ENCODE measurements at regions not wholly inside any gene's neighbourhood (a gene's known extent, or its start where the extent isn't known, plus 50 kb on each side); places are given as distances from the start of the nearest gene placed in this dataset.

- Histone ChIP-seq H3K27ac (ENCODE audit: low read length) (no peak overlapping the region), H3K27me3 (ENCODE audit: control insufficient read depth, insufficient read depth, low read length) (no peaks in the 10 kb centered on the region), H3K36me3 (ENCODE audit: control insufficient read depth, insufficient read depth, low read length) (no peaks in the 10 kb centered on the region), H3K9me3 (ENCODE audit: control insufficient read depth, insufficient read depth, low read length) (no peaks in the 10 kb centered on the region), H3K4me3 (ENCODE audit: low read length) (no peak overlapping the region), H3K4me1 (ENCODE audit: control insufficient read depth, insufficient read depth, low read length) (peaks cover 27% of the 10 kb centered on the region)
- 98% methylated on average over 5 of the region's 5 CpGs for WGBS (ENCODE audit: insufficient coverage)
- H3K36me3 Mint-ChIP-seq: no peaks in the 10 kb centered on the region
- intact Hi-C loops (cut with micrococcal nuclease): no loop called here
- H3K27ac Mint-ChIP-seq: no peak overlapping the region
- no peak for TF ChIP-seq CTCF (IDR thresholded peaks at IDR 0.05)
- DNase-seq (no peak), ATAC-seq (no peak)
- H3K27me3 Mint-ChIP-seq (ENCODE audit: low read depth in 2 of 2): peaks cover 0 to 3% of the 10 kb centered on the region in 2 donors
- peaks cover 45 to 49% of the 10 kb centered on the region in 2 donors for H3K4me1 Mint-ChIP-seq
- no peaks in the 10 kb centered on the region for H3K9me3 Mint-ChIP-seq
- no peak overlapping the region for H3K4me3 Mint-ChIP-seq
Measured at GRCh38 chr9:7973123-7973522, 173.5 kb upstream of the DMAC1 start.

- peaks cover 21 to 27% of the 10 kb centered on the region in 2 donors for H3K4me1 Mint-ChIP-seq
- no peak for DNase-seq
- no peak for TF ChIP-seq CTCF (IDR thresholded peaks at IDR 0.05)
- H3K27ac Mint-ChIP-seq: no peak overlapping the region
- peaks cover 5% of the 10 kb centered on the region for H3K36me3 Mint-ChIP-seq
- no peak for ATAC-seq
- H3K9me3 ChIP-seq (ENCODE audit: control insufficient read depth, insufficient read depth, low read length): no peaks in the 10 kb centered on the region
- H3K27me3 Mint-ChIP-seq (ENCODE audit: low read depth in 2 of 2): peaks cover 0 to 12% of the 10 kb centered on the region in 2 donors
- H3K9me3 Mint-ChIP-seq: no peaks in the 10 kb centered on the region
- no peaks in the 10 kb centered on the region for H3K36me3 ChIP-seq (ENCODE audit: control insufficient read depth, insufficient read depth, low read length)
- no peak overlapping the region for H3K4me3 ChIP-seq (ENCODE audit: low read length)
- H3K27ac ChIP-seq (ENCODE audit: low read length): no peak overlapping the region
- no peak overlapping the region for H3K4me3 Mint-ChIP-seq
- H3K4me1 ChIP-seq (ENCODE audit: control insufficient read depth, insufficient read depth, low read length): peaks cover 15% of the 10 kb centered on the region
- 89% methylated on average over 4 of the region's 4 CpGs for WGBS (ENCODE audit: insufficient coverage)
- no peaks in the 10 kb centered on the region for H3K27me3 ChIP-seq (ENCODE audit: control insufficient read depth, insufficient read depth, low read length)
- intact Hi-C loops (cut with micrococcal nuclease): no loop called here
Measured at GRCh38 chr9:7970681-7971330, 171.2 kb upstream of the DMAC1 start.

GRCh38 chr9:7968687-7969086 lies 169.1 kb upstream of the DMAC1 start:
- WGBS (ENCODE audit: insufficient coverage): 100% methylated on average over 3 of the region's 3 CpGs
- H3K27ac ChIP-seq (ENCODE audit: low read length): no peak overlapping the region
- H3K4me1 ChIP-seq (ENCODE audit: control insufficient read depth, insufficient read depth, low read length): peaks cover 5% of the 10 kb centered on the region
- intact Hi-C loops (cut with micrococcal nuclease): no loop called here
- H3K36me3 ChIP-seq (ENCODE audit: control insufficient read depth, insufficient read depth, low read length): no peaks in the 10 kb centered on the region
- ATAC-seq (no peak), DNase-seq (no peak)
- H3K27ac Mint-ChIP-seq: no peak overlapping the region
- peaks cover 9% of the 10 kb centered on the region for H3K36me3 Mint-ChIP-seq
- H3K4me3 Mint-ChIP-seq: no peak overlapping the region
- H3K9me3 ChIP-seq (ENCODE audit: control insufficient read depth, insufficient read depth, low read length): no peaks in the 10 kb centered on the region
- H3K27me3 Mint-ChIP-seq (ENCODE audit: low read depth in 2 of 2): peaks cover 2 to 21% of the 10 kb centered on the region in 2 donors
- no peak overlapping the region for H3K4me3 ChIP-seq (ENCODE audit: low read length)
- H3K9me3 Mint-ChIP-seq: no peaks in the 10 kb centered on the region
- H3K27me3 ChIP-seq (ENCODE audit: control insufficient read depth, insufficient read depth, low read length): no peaks in the 10 kb centered on the region
- H3K4me1 Mint-ChIP-seq: peaks cover 3 to 10% of the 10 kb centered on the region in 2 donors
- TF ChIP-seq CTCF (IDR thresholded peaks at IDR 0.05): no peak

GRCh38 chr9:7967851-7968250 lies 168.3 kb upstream of the DMAC1 start:
- WGBS (ENCODE audit: insufficient coverage): 93% methylated on average over 2 of the region's 2 CpGs

More at GRCh38 chr9:7967851-7968250, 168.3 kb upstream of the DMAC1 start:
- ATAC-seq (no peak), DNase-seq (no peak)
- intact Hi-C loops (cut with micrococcal nuclease): no loop called here
- H3K4me3 Mint-ChIP-seq: no peak overlapping the region
- no peak overlapping the region for H3K27ac Mint-ChIP-seq
- peaks cover 9% of the 10 kb centered on the region for H3K36me3 Mint-ChIP-seq
- no peaks in the 10 kb centered on the region for H3K27me3 ChIP-seq (ENCODE audit: control insufficient read depth, insufficient read depth, low read length)
- no peaks in the 10 kb centered on the region for H3K9me3 ChIP-seq (ENCODE audit: control insufficient read depth, insufficient read depth, low read length)
- peaks cover 5% of the 10 kb centered on the region for H3K4me1 ChIP-seq (ENCODE audit: control insufficient read depth, insufficient read depth, low read length)
- H3K4me1 Mint-ChIP-seq: peaks cover 0 to 7% of the 10 kb centered on the region in 2 donors
- peaks cover 3 to 21% of the 10 kb centered on the region in 2 donors for H3K27me3 Mint-ChIP-seq (ENCODE audit: low read depth in 2 of 2)
- TF ChIP-seq CTCF (IDR thresholded peaks at IDR 0.05): no peak
- no peak overlapping the region for H3K27ac ChIP-seq (ENCODE audit: low read length)
- H3K4me3 ChIP-seq (ENCODE audit: low read length): no peak overlapping the region
- H3K36me3 ChIP-seq (ENCODE audit: control insufficient read depth, insufficient read depth, low read length): no peaks in the 10 kb centered on the region
- H3K9me3 Mint-ChIP-seq: no peaks in the 10 kb centered on the region
